ENCODE measurements at regions not wholly inside any gene's neighbourhood (a gene's known extent, or its start where the extent isn't known, plus 50 kb on each side); places are given as distances from the start of the nearest gene placed in this dataset.

- TF ChIP-seq POLR2A (IDR thresholded peaks at IDR 0.05; ENCODE audit: low read length) = no peak
- no peak for TF ChIP-seq GATA1 (IDR thresholded peaks at IDR 0.05; ENCODE audit: low read depth, low read length)
- DNase-seq = no peak
Measured at GRCh38 chr1:223006917-223007648, 136.0 kb downstream of the TLR5 start.

- TF ChIP-seq POLR2A (IDR thresholded peaks at IDR 0.05; ENCODE audit: low read length) (no peak), GATA1 (IDR thresholded peaks at IDR 0.05; ENCODE audit: low read depth, low read length) (no peak)
- DNase-seq = no peak
Measured at GRCh38 chr1:223007935-223008334, 135.1 kb downstream of the TLR5 start.

- TF ChIP-seq GATA1 (IDR thresholded peaks at IDR 0.05; ENCODE audit: low read depth, low read length) (no peak), POLR2A (IDR thresholded peaks at IDR 0.05; ENCODE audit: low read length) (no peak)
- DNase-seq = no peak
Measured at GRCh38 chr1:223008808-223009207, 134.2 kb downstream of the TLR5 start.

- no peak for TF ChIP-seq GATA1 (IDR thresholded peaks at IDR 0.05; ENCODE audit: low read depth, low read length)
- no peak for DNase-seq
Measured at GRCh38 chr1:223009406-223009805, 133.6 kb downstream of the TLR5 start.

- TF ChIP-seq GATA1 (IDR thresholded peaks at IDR 0.05; ENCODE audit: low read depth, low read length) (no peak), POLR2A (IDR thresholded peaks at IDR 0.05; ENCODE audit: low read length) (no peak)
- no peak for DNase-seq
Measured at GRCh38 chr1:223010582-223011504, 132.2 kb downstream of the TLR5 start.

GRCh38 chr1:223011505-223011856 is 131.6 kb downstream of the TLR5 start:
- no peak for DNase-seq
- TF ChIP-seq POLR2A (IDR thresholded peaks at IDR 0.05; ENCODE audit: low read length) (no peak), GATA1 (IDR thresholded peaks at IDR 0.05; ENCODE audit: low read depth, low read length) (no peak)

- no peak for TF ChIP-seq POLR2A (IDR thresholded peaks at IDR 0.05; ENCODE audit: low read length)
- TF ChIP-seq GATA1 (IDR thresholded peaks at IDR 0.05; ENCODE audit: low read depth, low read length) = no peak
- DNase-seq = no peak
Measured at GRCh38 chr1:223012176-223012788, 130.8 kb downstream of the TLR5 start.

- TF ChIP-seq GATA1 (IDR thresholded peaks at IDR 0.05; ENCODE audit: low read depth, low read length) (no peak), POLR2A (IDR thresholded peaks at IDR 0.05; ENCODE audit: low read length) (no peak)
- no peak for DNase-seq
Measured at GRCh38 chr1:223012938-223013337, 130.1 kb downstream of the TLR5 start.

GRCh38 chr1:223014142-223014873 is 128.7 kb downstream of the TLR5 start:
- TF ChIP-seq POLR2A (IDR thresholded peaks at IDR 0.05; ENCODE audit: low read length) = no peak
- TF ChIP-seq GATA1 (IDR thresholded peaks at IDR 0.05; ENCODE audit: low read depth, low read length) = no peak
- DNase-seq = no peak

GRCh38 chr1:223016381-223016780 is 126.7 kb downstream of the TLR5 start:
- TF ChIP-seq POLR2A (IDR thresholded peaks at IDR 0.05; ENCODE audit: low read length) (no peak), GATA1 (IDR thresholded peaks at IDR 0.05; ENCODE audit: low read depth, low read length) (no peak)
- no peak for DNase-seq

GRCh38 chr1:223016890-223017289 is 126.2 kb downstream of the TLR5 start:
- no peak for DNase-seq
- no peak for TF ChIP-seq GATA1 (IDR thresholded peaks at IDR 0.05; ENCODE audit: low read depth, low read length)

- DNase-seq = no peak
- TF ChIP-seq GATA1 (IDR thresholded peaks at IDR 0.05; ENCODE audit: low read depth, low read length) = no peak
Measured at GRCh38 chr1:223017291-223017690, 125.8 kb downstream of the TLR5 start.

- no peak for TF ChIP-seq GATA1 (IDR thresholded peaks at IDR 0.05; ENCODE audit: low read depth, low read length)
- no peak for TF ChIP-seq POLR2A (IDR thresholded peaks at IDR 0.05; ENCODE audit: low read length)
- DNase-seq = no peak
Measured at GRCh38 chr1:223018534-223018933, 124.5 kb downstream of the TLR5 start.

- DNase-seq = no peak
- TF ChIP-seq POLR2A (IDR thresholded peaks at IDR 0.05; ENCODE audit: low read length) (no peak), GATA1 (IDR thresholded peaks at IDR 0.05; ENCODE audit: low read depth, low read length) (no peak)
Measured at GRCh38 chr1:223019256-223019655, 123.8 kb downstream of the TLR5 start.

All from erythroblast (primary cell).